GM23338 (cell line): ENCODE measurements at regions not wholly inside any gene's neighbourhood (a gene's known extent, or its start where the extent isn't known, plus 50 kb on each side); places are given as distances from the start of the nearest gene placed in this dataset.

Source experiments
- CTCF ChIP-seq, 2 experiments: fragments of 200-600 bp in 1 of 2; sonication (generic) in 1 of 2; conservative IDR thresholded peaks; 2 replicates each; pipeline versions ENCODE4 v1.5.1 to v1.6.1; 2016 to 2017; ENCODE audit warnings: antibody characterized with exemption in 2 of 2, low read depth in 2 of 2, mild to moderate bottlenecking in 2 of 2, moderate library complexity in 1 of 2
- EZH2 ChIP-seq: fragments of 200-600 bp; sonication (generic); IDR thresholded peaks from one replicate; pipeline ENCODE4 v1.8.0; 2017; ENCODE audit warnings: antibody characterized with exemption, mild to moderate bottlenecking, low read depth; ENCODE audit not compliant: unreplicated experiment
- POLR2AphosphoS5 ChIP-seq: IDR thresholded peaks from 2 replicates; pipeline ENCODE4 v1.6.1; 2016; ENCODE audit warnings: antibody characterized with exemption, low read depth
- REST ChIP-seq: IDR thresholded peaks from one replicate; pipeline ENCODE4 v1.6.1; 2018; ENCODE audit warnings: antibody characterized with exemption; ENCODE audit not compliant: unreplicated experiment
- ZNF114 ChIP-seq: fragments of 250-450 bp; sonication (Bioruptor Pico); IDR thresholded peaks from 2 replicates; pipeline ENCODE4 v1.5.0; 2020; ENCODE audit warnings: mild to moderate bottlenecking, moderate library complexity
- ZNF331 ChIP-seq: fragments of 250-450 bp; sonication (Bioruptor Pico); IDR thresholded peaks from 2 replicates; pipeline ENCODE4 v1.5.0; 2020; ENCODE audit warnings: low read depth, mild to moderate bottlenecking, moderate library complexity
- ZNF462 ChIP-seq: fragments of 250-450 bp; sonication (Bioruptor Pico); IDR thresholded peaks from 2 replicates; pipeline ENCODE4 v1.5.0; 2020; ENCODE audit warnings: mild to moderate bottlenecking, moderate library complexity

GRCh38 chr12:18979401-18980126, 150.0 kb upstream of the PLEKHA5 start (continued):
- TF ChIP-seq ZNF462 (CRISPR knock-in tag) (no peak), EZH2 (no peak), CTCF (conservative IDR thresholded peaks at IDR 0.05; ENCODE audit: low read depth in 2 of 2) (no peak), ZNF114 (no peak), POLR2AphosphoS5 (no peak), ZNF331 (CRISPR knock-in tag) (no peak), REST (no peak)
